ENCODE measurements at regions not wholly inside any gene's neighbourhood (a gene's known extent, or its start where the extent isn't known, plus 50 kb on each side); places are given as distances from the start of the nearest gene placed in this dataset.

- H3K4me1 ChIP-seq (ENCODE audit: control insufficient read depth in 1 of 2, insufficient read depth in 2 of 2, low read length in 2 of 2) = no peaks in the 10 kb centered on the region
- no peaks in the 10 kb centered on the region for H3K36me3 ChIP-seq (ENCODE audit: control insufficient read depth in 1 of 2, insufficient read depth in 2 of 2, low read length in 2 of 2)
- no peak overlapping the region for H3K4me3 ChIP-seq (ENCODE audit: low read depth in 1 of 2, low read length in 2 of 2)
- H3K27me3 ChIP-seq (ENCODE audit: low read depth, low read length) = no peaks in the 10 kb centered on the region
- no peaks in the 10 kb centered on the region for H3K9me3 ChIP-seq (ENCODE audit: control insufficient read depth in 1 of 2, low read length in 2 of 2)
- H3K27ac ChIP-seq (ENCODE audit: low read length) = no peak overlapping the region
Measured at GRCh38 chr5:30279237-30279636, 914.2 kb upstream of the CDH6 start.

GRCh38 chr5:30267026-30267425 is 926.5 kb upstream of the CDH6 start:
- no peaks in the 10 kb centered on the region for H3K27me3 ChIP-seq (ENCODE audit: low read depth, low read length)
- H3K4me1 ChIP-seq (ENCODE audit: control insufficient read depth in 1 of 2, insufficient read depth in 2 of 2, low read length in 2 of 2) = no peaks in the 10 kb centered on the region
- no peak overlapping the region for H3K27ac ChIP-seq (ENCODE audit: low read length)

GRCh38 chr5:30239331-30240022 is 954.0 kb upstream of the CDH6 start:
- Histone ChIP-seq H3K36me3 (ENCODE audit: control insufficient read depth in 1 of 2, insufficient read depth in 2 of 2, low read length in 2 of 2) (no peaks in the 10 kb centered on the region), H3K27me3 (ENCODE audit: low read depth, low read length) (no peaks in the 10 kb centered on the region), H3K27ac (ENCODE audit: low read length) (no peak overlapping the region), H3K4me3 (ENCODE audit: low read depth in 1 of 2, low read length in 2 of 2) (no peak overlapping the region), H3K9me3 (ENCODE audit: control insufficient read depth in 1 of 2, low read length in 2 of 2) (no peaks in the 10 kb centered on the region), H3K4me1 (ENCODE audit: control insufficient read depth in 1 of 2, insufficient read depth in 2 of 2, low read length in 2 of 2) (no peaks in the 10 kb centered on the region)

More at GRCh38 chr5:30267026-30267425, 926.5 kb upstream of the CDH6 start:
- Histone ChIP-seq H3K9me3 (ENCODE audit: control insufficient read depth in 1 of 2, low read length in 2 of 2) (no peaks in the 10 kb centered on the region), H3K4me3 (ENCODE audit: low read depth in 1 of 2, low read length in 2 of 2) (no peak overlapping the region), H3K36me3 (ENCODE audit: control insufficient read depth in 1 of 2, insufficient read depth in 2 of 2, low read length in 2 of 2) (no peaks in the 10 kb centered on the region)

- Histone ChIP-seq H3K27me3 (ENCODE audit: low read depth, low read length) (no peaks in the 10 kb centered on the region), H3K4me3 (ENCODE audit: low read depth in 1 of 2, low read length in 2 of 2) (no peak overlapping the region), H3K4me1 (ENCODE audit: control insufficient read depth in 1 of 2, insufficient read depth in 2 of 2, low read length in 2 of 2) (no peaks in the 10 kb centered on the region), H3K27ac (ENCODE audit: low read length) (no peak overlapping the region), H3K36me3 (ENCODE audit: control insufficient read depth in 1 of 2, insufficient read depth in 2 of 2, low read length in 2 of 2) (no peaks in the 10 kb centered on the region), H3K9me3 (ENCODE audit: control insufficient read depth in 1 of 2, low read length in 2 of 2) (no peaks in the 10 kb centered on the region)
Measured at GRCh38 chr5:30237189-30237588, 956.3 kb upstream of the CDH6 start.

GRCh38 chr5:30209755-30210154 is 983.7 kb upstream of the CDH6 start:
- H3K4me1 ChIP-seq (ENCODE audit: control insufficient read depth in 1 of 2, insufficient read depth in 2 of 2, low read length in 2 of 2) = no peaks in the 10 kb centered on the region
- H3K9me3 ChIP-seq (ENCODE audit: control insufficient read depth in 1 of 2, low read length in 2 of 2) = peaks cover 0 to 6% of the 10 kb centered on the region in 2 donors
- H3K4me3 ChIP-seq (ENCODE audit: low read depth in 1 of 2, low read length in 2 of 2) = no peak overlapping the region
- no peaks in the 10 kb centered on the region for H3K27me3 ChIP-seq (ENCODE audit: low read depth, low read length)
- no peak overlapping the region for H3K27ac ChIP-seq (ENCODE audit: low read length)
- H3K36me3 ChIP-seq (ENCODE audit: control insufficient read depth in 1 of 2, insufficient read depth in 2 of 2, low read length in 2 of 2) = no peaks in the 10 kb centered on the region

GRCh38 chr5:30197662-30198061 is 995.8 kb upstream of the CDH6 start:
- no peaks in the 10 kb centered on the region for H3K27me3 ChIP-seq (ENCODE audit: low read depth, low read length)
- H3K4me1 ChIP-seq (ENCODE audit: control insufficient read depth in 1 of 2, insufficient read depth in 2 of 2, low read length in 2 of 2) = no peaks in the 10 kb centered on the region
- peaks cover 0 to 3% of the 10 kb centered on the region in 2 donors for H3K9me3 ChIP-seq (ENCODE audit: control insufficient read depth in 1 of 2, low read length in 2 of 2)
- H3K36me3 ChIP-seq (ENCODE audit: control insufficient read depth in 1 of 2, insufficient read depth in 2 of 2, low read length in 2 of 2) = no peaks in the 10 kb centered on the region
- no peak overlapping the region for H3K27ac ChIP-seq (ENCODE audit: low read length)
- H3K4me3 ChIP-seq (ENCODE audit: low read depth in 1 of 2, low read length in 2 of 2) = no peak overlapping the region

GRCh38 chr5:30195036-30195435 is 998.5 kb upstream of the CDH6 start:
- H3K9me3 ChIP-seq (ENCODE audit: control insufficient read depth in 1 of 2, low read length in 2 of 2) = no peaks in the 10 kb centered on the region
- H3K27me3 ChIP-seq (ENCODE audit: low read depth, low read length) = no peaks in the 10 kb centered on the region
- no peak overlapping the region for H3K27ac ChIP-seq (ENCODE audit: low read length)
- no peaks in the 10 kb centered on the region for H3K4me1 ChIP-seq (ENCODE audit: control insufficient read depth in 1 of 2, insufficient read depth in 2 of 2, low read length in 2 of 2)
- no peaks in the 10 kb centered on the region for H3K36me3 ChIP-seq (ENCODE audit: control insufficient read depth in 1 of 2, insufficient read depth in 2 of 2, low read length in 2 of 2)
- H3K4me3 ChIP-seq (ENCODE audit: low read depth in 1 of 2, low read length in 2 of 2) = no peak overlapping the region

- no peaks in the 10 kb centered on the region for H3K36me3 ChIP-seq (ENCODE audit: control insufficient read depth in 1 of 2, insufficient read depth in 2 of 2, low read length in 2 of 2)
- no peak overlapping the region for H3K27ac ChIP-seq (ENCODE audit: low read length)
- no peaks in the 10 kb centered on the region for H3K4me1 ChIP-seq (ENCODE audit: control insufficient read depth in 1 of 2, insufficient read depth in 2 of 2, low read length in 2 of 2)
- no peaks in the 10 kb centered on the region for H3K9me3 ChIP-seq (ENCODE audit: control insufficient read depth in 1 of 2, low read length in 2 of 2)
- H3K27me3 ChIP-seq (ENCODE audit: low read depth, low read length) = no peaks in the 10 kb centered on the region
- no peak overlapping the region for H3K4me3 ChIP-seq (ENCODE audit: low read depth in 1 of 2, low read length in 2 of 2)
Measured at GRCh38 chr5:30194595-30194994, 998.9 kb upstream of the CDH6 start.

- Histone ChIP-seq H3K27ac (ENCODE audit: low read length) (no peak overlapping the region), H3K27me3 (ENCODE audit: low read depth, low read length) (no peaks in the 10 kb centered on the region), H3K4me3 (ENCODE audit: low read depth in 1 of 2, low read length in 2 of 2) (no peak overlapping the region), H3K36me3 (ENCODE audit: control insufficient read depth in 1 of 2, insufficient read depth in 2 of 2, low read length in 2 of 2) (no peaks in the 10 kb centered on the region), H3K9me3 (ENCODE audit: control insufficient read depth in 1 of 2, low read length in 2 of 2) (no peaks in the 10 kb centered on the region), H3K4me1 (ENCODE audit: control insufficient read depth in 1 of 2, insufficient read depth in 2 of 2, low read length in 2 of 2) (no peaks in the 10 kb centered on the region)
Measured at GRCh38 chr5:30183795-30184194, 1009.7 kb upstream of the CDH6 start.

GRCh38 chr5:30156156-30156555 is 1037.3 kb upstream of the CDH6 start:
- H3K4me3 ChIP-seq (ENCODE audit: low read depth in 1 of 2, low read length in 2 of 2) = no peak overlapping the region
- no peaks in the 10 kb centered on the region for H3K36me3 ChIP-seq (ENCODE audit: control insufficient read depth in 1 of 2, insufficient read depth in 2 of 2, low read length in 2 of 2)
- no peaks in the 10 kb centered on the region for H3K27me3 ChIP-seq (ENCODE audit: low read depth, low read length)
- H3K9me3 ChIP-seq (ENCODE audit: control insufficient read depth in 1 of 2, low read length in 2 of 2) = no peaks in the 10 kb centered on the region
- H3K4me1 ChIP-seq (ENCODE audit: control insufficient read depth in 1 of 2, insufficient read depth in 2 of 2, low read length in 2 of 2) = no peaks in the 10 kb centered on the region
- H3K27ac ChIP-seq (ENCODE audit: low read length) = no peak overlapping the region

- H3K4me3 ChIP-seq (ENCODE audit: low read depth in 1 of 2, low read length in 2 of 2) = no peak overlapping the region
- H3K9me3 ChIP-seq (ENCODE audit: control insufficient read depth in 1 of 2, low read length in 2 of 2) = no peaks in the 10 kb centered on the region
- no peaks in the 10 kb centered on the region for H3K27me3 ChIP-seq (ENCODE audit: low read depth, low read length)
- H3K27ac ChIP-seq (ENCODE audit: low read length) = no peak overlapping the region
- no peaks in the 10 kb centered on the region for H3K36me3 ChIP-seq (ENCODE audit: control insufficient read depth in 1 of 2, insufficient read depth in 2 of 2, low read length in 2 of 2)
- no peaks in the 10 kb centered on the region for H3K4me1 ChIP-seq (ENCODE audit: control insufficient read depth in 1 of 2, insufficient read depth in 2 of 2, low read length in 2 of 2)
Measured at GRCh38 chr5:30152431-30152830, 1041.1 kb upstream of the CDH6 start.

GRCh38 chr5:30150231-30150630 is 1043.3 kb upstream of the CDH6 start:
- H3K4me3 ChIP-seq (ENCODE audit: low read depth in 1 of 2, low read length in 2 of 2) = no peak overlapping the region

More at GRCh38 chr5:30150231-30150630, 1043.3 kb upstream of the CDH6 start:
- Histone ChIP-seq H3K27ac (ENCODE audit: low read length) (no peak overlapping the region), H3K9me3 (ENCODE audit: control insufficient read depth in 1 of 2, low read length in 2 of 2) (no peaks in the 10 kb centered on the region), H3K4me1 (ENCODE audit: control insufficient read depth in 1 of 2, insufficient read depth in 2 of 2, low read length in 2 of 2) (no peaks in the 10 kb centered on the region), H3K27me3 (ENCODE audit: low read depth, low read length) (no peaks in the 10 kb centered on the region), H3K36me3 (ENCODE audit: control insufficient read depth in 1 of 2, insufficient read depth in 2 of 2, low read length in 2 of 2) (no peaks in the 10 kb centered on the region)

All from muscle layer of duodenum (tissue), 2 donors.